ENCODE measurements at regions not wholly inside any gene's neighbourhood (a gene's known extent, or its start where the extent isn't known, plus 50 kb on each side); places are given as distances from the start of the nearest gene placed in this dataset.
"Not testable (repeated sequence)": the region's sequence is repeated elsewhere in the genome, so short reads cannot be mapped to it uniquely, and the experiment has no call there.

- H3K9me3 ChIP-seq, result no peaks in the 10 kb centered on the region
- WGBS (ENCODE audit: missing lambda C conversion rate), result 17% methylated on average over 5 of the region's 5 CpGs
- H3K4me2 ChIP-seq, result no peak overlapping the region
- H3K27ac ChIP-seq, result no peak overlapping the region
- no peaks in the 10 kb centered on the region for H3K4me1 ChIP-seq
- no peak for FAIRE-seq
- CTCF ChIA-PET, result no interaction called here
- DNase-seq (ENCODE audit: low read depth in 1 of 2, low spot score in 1 of 2), result no peak
- no peak overlapping the region for H3K4me3 ChIP-seq
- POLR2A ChIA-PET, result no interaction called here
- TF ChIP-seq GATA3 (IDR thresholded peaks at IDR 0.05; ENCODE audit: borderline replicate concordance) (no peak), ZFP36 (IDR thresholded peaks at IDR 0.05; ENCODE audit: borderline replicate concordance, partially characterized antibody) (no peak), NPAS2 (CRISPR knock-in tag; IDR thresholded peaks at IDR 0.05; ENCODE audit: borderline replicate concordance) (no peak), KDM1A (IDR thresholded peaks at IDR 0.05; ENCODE audit: low read depth) (no peak), SREBF2 (IDR thresholded peaks at IDR 0.05) (no peak), CBX8 (IDR thresholded peaks at IDR 0.05) (no peak), FOSL2 (IDR thresholded peaks at IDR 0.05) (no peak), FOSL2 (CRISPR knock-in tag; IDR thresholded peaks at IDR 0.05) (no peak), RARB (CRISPR knock-in tag; IDR thresholded peaks at IDR 0.05) (no peak), KDM5A (IDR thresholded peaks at IDR 0.05) (no peak), CEBPB (IDR thresholded peaks at IDR 0.05) (no peak), NFE2L2 (conservative IDR thresholded peaks at IDR 0.05; ENCODE audit: low read length) (no peak), ESRRA (IDR thresholded peaks at IDR 0.05; ENCODE audit: borderline replicate concordance, low read length) (no peak), RFX5 (IDR thresholded peaks at IDR 0.05) (no peak), MAX (IDR thresholded peaks at IDR 0.05) (no peak)
- ATAC-seq, result no peak
Measured at GRCh38 chr3:3648988-3649679, 150.1 kb upstream of the LRRN1 start.

- ATAC-seq, result no peak
- ChIA-PET POLR2A (no interaction called here), CTCF (no interaction called here)
- H3K9me3 ChIP-seq, result no peaks in the 10 kb centered on the region
- H3K4me3 ChIP-seq, result no peak overlapping the region
- no peak overlapping the region for H3K27ac ChIP-seq
- no peak for FAIRE-seq
- WGBS (ENCODE audit: missing lambda C conversion rate), result 1% methylated on average over 2 of the region's 2 CpGs
- H3K4me1 ChIP-seq, result no peaks in the 10 kb centered on the region
- H3K4me2 ChIP-seq, result no peak overlapping the region
- no peak for DNase-seq (ENCODE audit: low read depth in 1 of 2, low spot score in 1 of 2)
- no peak for TF ChIP-seq CHD4 (IDR thresholded peaks at IDR 0.05; ENCODE audit: borderline replicate concordance)
- TF ChIP-seq FOSB (CRISPR knock-in tag; IDR thresholded peaks at IDR 0.05), result no peak
- no peak for TF ChIP-seq SREBF2 (IDR thresholded peaks at IDR 0.05)
Measured at GRCh38 chr3:3646934-3647333, 152.3 kb upstream of the LRRN1 start.

- CTCF ChIA-PET, result interaction anchor here (0.8 kb wide), 1 partner anchor 10 kb away, joined by 4 read pairs; no protein-coding TSS in a partner anchor
- DNase-seq (ENCODE audit: low read depth in 1 of 2, low spot score in 1 of 2); POLR2A ChIA-PET; H3K4me1 ChIP-seq; ATAC-seq; H3K4me3 ChIP-seq; FAIRE-seq; H3K27ac ChIP-seq; H3K9me3 ChIP-seq; H3K4me2 ChIP-seq: not testable (repeated sequence)
- WGBS (ENCODE audit: missing lambda C conversion rate), result 40% methylated on average over 13 of the region's 13 CpGs
Measured at GRCh38 chr3:3646103-3646844, 153.0 kb upstream of the LRRN1 start.

GRCh38 chr3:3641877-3642455 lies 157.3 kb upstream of the LRRN1 start:
- CTCF ChIA-PET, result no interaction called here
- Histone ChIP-seq H3K27ac (no peak overlapping the region), H3K4me1 (no peaks in the 10 kb centered on the region), H3K4me3 (no peak overlapping the region), H3K4me2 (no peak overlapping the region), H3K9me3 (no peaks in the 10 kb centered on the region)
- FAIRE-seq, result no peak
- no peak for ATAC-seq
- POLR2A ChIA-PET, result no interaction called here
- WGBS (ENCODE audit: missing lambda C conversion rate), result 19% methylated on average over 5 of the region's 5 CpGs
- TF ChIP-seq HEYL (CRISPR knock-in tag; IDR thresholded peaks at IDR 0.05) (no peak), FOSB (CRISPR knock-in tag; IDR thresholded peaks at IDR 0.05) (no peak), KDM5A (IDR thresholded peaks at IDR 0.05) (no peak), HDAC2 (IDR thresholded peaks at IDR 0.05) (no peak), CTCF (IDR thresholded peaks at IDR 0.05) (no peak), RARB (CRISPR knock-in tag; IDR thresholded peaks at IDR 0.05) (no peak), MAZ (IDR thresholded peaks at IDR 0.05; ENCODE audit: borderline replicate concordance, low read depth, low read length) (no peak), JUNB (IDR thresholded peaks at IDR 0.05) (no peak), E2F6 (IDR thresholded peaks at IDR 0.05; ENCODE audit: borderline replicate concordance, low read depth) (no peak), ZFP36 (IDR thresholded peaks at IDR 0.05; ENCODE audit: borderline replicate concordance, partially characterized antibody) (no peak), FOXS1 (CRISPR knock-in tag; IDR thresholded peaks at IDR 0.05) (no peak), SMC3 (IDR thresholded peaks at IDR 0.05) (no peak), ZNF302 (CRISPR knock-in tag; IDR thresholded peaks at IDR 0.05) (no peak), CBX8 (IDR thresholded peaks at IDR 0.05) (no peak), MYC (IDR thresholded peaks at IDR 0.05; ENCODE audit: borderline replicate concordance, low read length) (no peak), FOSL2 (IDR thresholded peaks at IDR 0.05) (no peak), FOSL2 (CRISPR knock-in tag; IDR thresholded peaks at IDR 0.05) (no peak), POLR2A (IDR thresholded peaks at IDR 0.05; ENCODE audit: low read length) (no peak), MAX (IDR thresholded peaks at IDR 0.05) (no peak)
- no peak for DNase-seq (ENCODE audit: low read depth in 1 of 2, low spot score in 1 of 2)

Measured in A549 (cell line).